ENCODE measurements at regions not wholly inside any gene's neighbourhood (a gene's known extent, or its start where the extent isn't known, plus 50 kb on each side); places are given as distances from the start of the nearest gene placed in this dataset.

- TF ChIP-seq CTCF (IDR thresholded peaks at IDR 0.05; ENCODE audit: low read depth, low read length, missing control alignments) = no peak
- no peak for DNase-seq (ENCODE audit: low read depth)
- H3K4me3 ChIP-seq (ENCODE audit: low read depth, low read length) = no peak overlapping the region
These were observed 54.4 kb downstream of the UNCX start for GRCh38 chr7:1286946-1287645.

GRCh38 chr7:1287752-1288201 lies 55.1 kb downstream of the UNCX start:
- no peak for DNase-seq (ENCODE audit: low read depth)
- TF ChIP-seq CTCF (IDR thresholded peaks at IDR 0.05; ENCODE audit: low read depth, low read length, missing control alignments) = no peak

GRCh38 chr7:1288390-1288995 lies 55.8 kb downstream of the UNCX start:
- H3K4me3 ChIP-seq (ENCODE audit: low read depth, low read length) = no peak overlapping the region
- no peak for DNase-seq (ENCODE audit: low read depth)
- TF ChIP-seq CTCF (IDR thresholded peaks at IDR 0.05; ENCODE audit: low read depth, low read length, missing control alignments) = no peak

More at GRCh38 chr7:1287752-1288201, 55.1 kb downstream of the UNCX start:
- no peak overlapping the region for H3K4me3 ChIP-seq (ENCODE audit: low read depth, low read length)

- H3K4me3 ChIP-seq (ENCODE audit: low read depth, low read length) = no peak overlapping the region
- no peak for DNase-seq (ENCODE audit: low read depth)
- TF ChIP-seq CTCF (IDR thresholded peaks at IDR 0.05; ENCODE audit: low read depth, low read length, missing control alignments) = no peak
These were observed 56.4 kb downstream of the UNCX start for GRCh38 chr7:1288996-1289551.

GRCh38 chr7:1289666-1290025 lies 57.0 kb downstream of the UNCX start:
- DNase-seq (ENCODE audit: low read depth) = no peak
- no peak overlapping the region for H3K4me3 ChIP-seq (ENCODE audit: low read depth, low read length)
- no peak for TF ChIP-seq CTCF (IDR thresholded peaks at IDR 0.05; ENCODE audit: low read depth, low read length, missing control alignments)

GRCh38 chr7:1290026-1290678 lies 57.5 kb downstream of the UNCX start:
- H3K4me3 ChIP-seq (ENCODE audit: low read depth, low read length) = no peak overlapping the region
- no peak for DNase-seq (ENCODE audit: low read depth)
- no peak for TF ChIP-seq CTCF (IDR thresholded peaks at IDR 0.05; ENCODE audit: low read depth, low read length, missing control alignments)
